VCaP (cell line): ENCODE measurements at regions not wholly inside any gene's neighbourhood (a gene's known extent, or its start where the extent isn't known, plus 50 kb on each side); places are given as distances from the start of the nearest gene placed in this dataset.
A peak's percentile ranks its signal among the peaks of the same experiment; 100 is the strongest.

ENCODE experiments used
- H3K27ac ChIP-seq: fragments of 450-650 bp; 2 replicates; pipeline ENCODE4 v1.5.1; 2017
- CTCF ChIP-seq: fragments of 450-650 bp; conservative IDR thresholded peaks from 2 replicates; pipeline ENCODE4 v1.5.1; 2017; ENCODE audit warnings: mild to moderate bottlenecking, moderate library complexity

- H3K27ac ChIP-seq, result no peak overlapping the region
- no peak for TF ChIP-seq CTCF
Measured at GRCh38 chr10:44164251-44164956, 220.5 kb downstream of the CXCL12 start.

- peak overlapping the region; percentile 13; the same call in 1 of the 2 replicates for H3K27ac ChIP-seq
- TF ChIP-seq CTCF, result no peak
Measured at GRCh38 chr10:44161184-44161583, 223.7 kb downstream of the CXCL12 start.

- no peak for TF ChIP-seq CTCF
- H3K27ac ChIP-seq, result no peak overlapping the region
Measured at GRCh38 chr10:44157574-44157973, 227.3 kb downstream of the CXCL12 start.

GRCh38 chr10:44154956-44155355, 229.9 kb downstream of the CXCL12 start:
- H3K27ac ChIP-seq, result no peak overlapping the region
- no peak for TF ChIP-seq CTCF

- no peak for TF ChIP-seq CTCF
- H3K27ac ChIP-seq, result no peak overlapping the region
Measured at GRCh38 chr10:44153918-44154670, 230.8 kb downstream of the CXCL12 start.

GRCh38 chr10:44143556-44143955, 241.3 kb downstream of the CXCL12 start:
- H3K27ac ChIP-seq, result no peak overlapping the region
- no peak for TF ChIP-seq CTCF

- H3K27ac ChIP-seq, result no peak overlapping the region
- no peak for TF ChIP-seq CTCF
Measured at GRCh38 chr10:44132361-44133289, 252.3 kb downstream of the CXCL12 start.
